GM12875 (cell line): ENCODE measurements at regions not wholly inside any gene's neighbourhood (a gene's known extent, or its start where the extent isn't known, plus 50 kb on each side); places are given as distances from the start of the nearest gene placed in this dataset.

Experiments used
- H3K4me3 ChIP-seq: one replicate; pipeline ENCODE4 v1.5.1; 2011; ENCODE audit warnings: low read depth, low read length, control low read depth
- CTCF ChIP-seq: IDR thresholded peaks from 2 replicates; pipeline ENCODE4 v1.5.1; 2011; ENCODE audit warnings: low read depth, mild to moderate bottlenecking, control low read depth, inconsistent platforms, low read length, moderate library complexity, borderline replicate concordance; ENCODE audit not compliant: insufficient read depth

GRCh38 chr13:40013554-40013953 is 358.1 kb downstream of the COG6 start:
- no peak for TF ChIP-seq CTCF
- H3K4me3 ChIP-seq = no peak overlapping the region

GRCh38 chr13:40016953-40017660 is 361.6 kb downstream of the COG6 start:
- TF ChIP-seq CTCF = no peak
- H3K4me3 ChIP-seq = no peak overlapping the region

- no peak overlapping the region for H3K4me3 ChIP-seq
- TF ChIP-seq CTCF = no peak
Observed at GRCh38 chr13:40017662-40018262, 362.3 kb downstream of the COG6 start.

- H3K4me3 ChIP-seq = no peak overlapping the region
- TF ChIP-seq CTCF = no peak
Observed at GRCh38 chr13:40023595-40024203, 368.2 kb downstream of the COG6 start.

GRCh38 chr13:40024204-40024966 is 368.9 kb downstream of the COG6 start:
- H3K4me3 ChIP-seq = no peak overlapping the region

More at GRCh38 chr13:40024204-40024966, 368.9 kb downstream of the COG6 start:
- TF ChIP-seq CTCF = no peak
